A549 (cell line): ENCODE measurements at regions not wholly inside any gene's neighbourhood (a gene's known extent, or its start where the extent isn't known, plus 50 kb on each side); places are given as distances from the start of the nearest gene placed in this dataset.

ENCODE experiments used
- CHD4 ChIP-seq: fragments of 200-600 bp; sonication (generic); IDR thresholded peaks from 2 replicates; pipeline ENCODE4 v1.6.1; 2016; ENCODE audit warnings: antibody characterized with exemption, mild to moderate bottlenecking, borderline replicate concordance
- CTCF ChIP-seq: fragments of >200 bp; sonication (Bioruptor Twin); formaldehyde crosslinking; IDR thresholded peaks from 3 replicates; pipeline ENCODE4 v1.5.1; 2016
- ELK1 ChIP-seq: fragments of 150-350 bp; IDR thresholded peaks from 2 replicates; pipeline ENCODE4 v1.6.1; 2014; ENCODE audit warnings: low read depth, mild to moderate bottlenecking, low read length
- EP300 ChIP-seq, 2 experiments: fragments of >200 bp; sonication (Bioruptor Twin); formaldehyde crosslinking; IDR thresholded peaks; 2 replicates in 1 of 2; 3 replicates in 1 of 2; pipeline ENCODE4 v1.6.1; 2016 to 2017
- HDAC2 ChIP-seq: fragments of 200-600 bp; sonication (generic); IDR thresholded peaks from 2 replicates; pipeline ENCODE4 v1.6.1; 2016
- KDM5A ChIP-seq: fragments of 200-600 bp; sonication (generic); IDR thresholded peaks from 2 replicates; pipeline ENCODE4 v1.6.1; 2016; ENCODE audit warnings: antibody characterized with exemption, mild to moderate bottlenecking
- NR3C1 ChIP-seq: fragments of >200 bp; sonication (Bioruptor Twin); formaldehyde crosslinking; IDR thresholded peaks from 3 replicates; pipeline ENCODE4 v1.6.1; 2017
- POLR2A ChIP-seq: IDR thresholded peaks from 2 replicates; pipeline ENCODE4 v1.6.1; 2012; ENCODE audit warnings: mild to moderate bottlenecking, low read length
- RAD21 ChIP-seq, 2 experiments: fragments of >200 bp in 1 of 2; sonication (Bioruptor Twin) in 1 of 2; formaldehyde crosslinking in 1 of 2; IDR thresholded peaks in 1 of 2; conservative IDR thresholded peaks in 1 of 2; 2 replicates in 1 of 2; 3 replicates in 1 of 2; pipeline ENCODE4 v1.6.1; 2012 to 2018; ENCODE audit warnings: inconsistent platforms in 1 of 2
- REST ChIP-seq: fragments of 200-600 bp; sonication (generic); IDR thresholded peaks from 2 replicates; pipeline ENCODE4 v1.6.1; 2016; ENCODE audit warnings: antibody characterized with exemption, mild to moderate bottlenecking, moderate library complexity
- RFX5 ChIP-seq: fragments of 450-650 bp; IDR thresholded peaks from 2 replicates; pipeline ENCODE4 v1.7.1; 2014; ENCODE audit warnings: antibody characterized with exemption, mild to moderate bottlenecking, moderate library complexity
- ZFP36 ChIP-seq: fragments of 450-650 bp; IDR thresholded peaks from 2 replicates; pipeline ENCODE4 v1.6.1; 2014; ENCODE audit warnings: borderline replicate concordance; ENCODE audit not compliant: partially characterized antibody

- TF ChIP-seq CTCF (no peak), HDAC2 (no peak), EP300 (IDR thresholded peaks at IDR 0.05) (no peak), ZFP36 (no peak), CHD4 (no peak), RFX5 (no peak), KDM5A (no peak), NR3C1 (no peak), POLR2A (no peak), RAD21 (conservative IDR thresholded peaks at IDR 0.05 in 1 of 2, IDR thresholded peaks at IDR 0.05 in 1 of 2) (no peak), ELK1 (no peak), REST (no peak)
These were observed 197.5 kb downstream of the CYLD start for GRCh38 chr16:50939356-50939755.
